Brain microvascular endothelial cell (primary cell): ENCODE measurements at regions not wholly inside any gene's neighbourhood (a gene's known extent, or its start where the extent isn't known, plus 50 kb on each side); places are given as distances from the start of the nearest gene placed in this dataset.

Experiments used
- DNase-seq: peaks from one replicate; pipeline ENCODE4 v3.0.0-alpha.2; 2020
- H3K27ac ChIP-seq: fragments of 250-450 bp; sonication (Bioruptor Pico); 2 replicates; pipeline ENCODE4 v1.5.1; 2020; ENCODE audit warnings: mild to moderate bottlenecking, moderate library complexity
- H3K27me3 ChIP-seq: fragments of 250-450 bp; sonication (Bioruptor Pico); replicated peaks from 2 replicates; pipeline ENCODE4 v1.5.1; 2020; ENCODE audit warnings: mild to moderate bottlenecking
- H3K36me3 ChIP-seq: fragments of 250-450 bp; sonication (Bioruptor Pico); replicated peaks from 2 replicates; pipeline ENCODE4 v1.5.1; 2020; ENCODE audit warnings: mild to moderate bottlenecking
- H3K4me3 ChIP-seq: 2 replicates; pipeline ENCODE4 v1.5.1; 2011; ENCODE audit warnings: low read depth, mild to moderate bottlenecking, control low read depth, low read length, moderate library complexity
- in situ Hi-C: cut with HindIII; loops from 2 replicates; pipeline ENCODE4 v1.10.0; 2017; ENCODE audit warnings: low sequenced_read_pairs, low pct_ligation_motif_present
- TF ChIP-seq, protein P1 (sequence below): IDR thresholded peaks from 2 replicates; pipeline ENCODE4 v1.5.1; 2011; ENCODE audit warnings: low read depth, mild to moderate bottlenecking, moderate library complexity, low read length, control low read depth, inconsistent platforms; ENCODE audit errors: missing control alignments

DNA sequence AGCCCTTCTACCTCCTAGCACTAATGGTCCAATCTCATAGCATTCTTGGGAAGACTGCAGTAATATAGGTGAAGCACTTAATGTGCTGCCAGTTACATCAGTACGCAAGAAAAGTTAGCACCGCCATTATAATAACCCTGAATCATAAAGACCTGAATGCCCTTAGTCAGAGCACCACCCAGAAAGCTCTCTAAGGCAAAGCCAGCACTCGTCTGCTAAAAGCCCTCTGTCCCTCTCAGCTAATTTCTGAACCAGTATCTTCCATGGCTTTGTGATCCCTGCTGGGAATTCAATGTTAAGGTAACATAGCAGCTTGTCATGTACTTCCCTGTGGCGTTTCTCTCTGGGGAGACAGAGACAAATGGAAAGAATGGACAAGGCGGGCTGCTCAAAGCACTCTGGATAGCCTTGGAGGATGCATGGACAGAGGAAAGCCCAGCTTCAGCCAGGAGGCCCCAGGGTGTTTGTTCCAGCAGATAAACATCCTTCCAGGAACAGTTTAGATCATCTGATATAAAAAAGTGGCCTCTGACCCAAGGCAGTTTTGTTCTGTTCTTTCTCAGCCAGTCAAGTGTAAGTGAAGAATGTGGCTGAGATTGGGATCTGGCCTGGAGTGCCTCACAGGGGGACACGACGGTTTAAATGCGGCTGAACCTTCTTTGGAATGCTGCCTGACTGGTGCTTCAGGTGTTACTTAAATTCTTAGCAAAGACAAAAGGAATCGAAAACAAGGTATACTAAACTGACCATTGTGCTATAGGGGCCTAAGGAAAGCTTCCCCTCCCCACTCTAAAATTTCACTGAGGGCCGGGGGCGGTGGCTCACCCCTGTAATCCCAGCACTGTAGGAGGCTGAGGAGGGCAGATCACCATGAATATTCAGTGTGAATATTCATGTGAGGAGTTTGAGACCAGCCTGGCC, 58.1 kb upstream of the VTCN1 start:
- Histone ChIP-seq H3K27ac (no peak overlapping the region), H3K4me3 (no peak overlapping the region), H3K27me3 (no peaks in the 10 kb centered on the region), H3K36me3 (no peaks in the 10 kb centered on the region)
- TF ChIP-seq, protein P1, sequence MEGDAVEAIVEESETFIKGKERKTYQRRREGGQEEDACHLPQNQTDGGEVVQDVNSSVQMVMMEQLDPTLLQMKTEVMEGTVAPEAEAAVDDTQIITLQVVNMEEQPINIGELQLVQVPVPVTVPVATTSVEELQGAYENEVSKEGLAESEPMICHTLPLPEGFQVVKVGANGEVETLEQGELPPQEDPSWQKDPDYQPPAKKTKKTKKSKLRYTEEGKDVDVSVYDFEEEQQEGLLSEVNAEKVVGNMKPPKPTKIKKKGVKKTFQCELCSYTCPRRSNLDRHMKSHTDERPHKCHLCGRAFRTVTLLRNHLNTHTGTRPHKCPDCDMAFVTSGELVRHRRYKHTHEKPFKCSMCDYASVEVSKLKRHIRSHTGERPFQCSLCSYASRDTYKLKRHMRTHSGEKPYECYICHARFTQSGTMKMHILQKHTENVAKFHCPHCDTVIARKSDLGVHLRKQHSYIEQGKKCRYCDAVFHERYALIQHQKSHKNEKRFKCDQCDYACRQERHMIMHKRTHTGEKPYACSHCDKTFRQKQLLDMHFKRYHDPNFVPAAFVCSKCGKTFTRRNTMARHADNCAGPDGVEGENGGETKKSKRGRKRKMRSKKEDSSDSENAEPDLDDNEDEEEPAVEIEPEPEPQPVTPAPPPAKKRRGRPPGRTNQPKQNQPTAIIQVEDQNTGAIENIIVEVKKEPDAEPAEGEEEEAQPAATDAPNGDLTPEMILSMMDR: no peak
- DNase-seq: no peak
- in situ Hi-C loops: no loop called here

DNA sequence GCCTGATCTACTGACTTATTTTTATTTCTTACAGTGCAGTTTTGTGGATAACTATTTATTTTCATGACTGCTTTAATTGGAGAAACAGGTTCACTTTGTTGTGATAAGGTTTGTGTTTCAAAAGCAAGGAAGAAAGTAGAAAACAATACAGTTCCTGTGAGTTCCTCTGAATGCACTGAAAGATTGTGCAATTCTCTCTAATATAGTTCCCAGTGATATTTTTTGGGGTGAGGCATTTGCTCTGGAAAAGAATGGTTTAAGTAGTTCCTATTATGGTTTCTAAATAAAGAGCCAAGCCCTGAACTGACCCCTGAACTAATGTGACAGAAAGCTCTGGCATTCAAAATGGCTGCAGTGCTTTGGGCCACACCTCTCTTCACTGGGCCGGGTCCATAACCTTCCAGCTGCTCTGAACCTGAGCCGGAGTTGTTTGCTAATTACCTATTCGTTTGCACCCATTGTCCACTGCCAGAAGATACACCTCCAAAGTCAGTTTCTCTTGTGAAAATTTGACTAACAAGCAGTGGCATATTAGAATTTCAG, 56.6 kb upstream of the VTCN1 start:
- in situ Hi-C loops: no loop called here
- TF ChIP-seq, protein P1: no peak
- Histone ChIP-seq H3K27ac (no peak overlapping the region), H3K27me3 (no peaks in the 10 kb centered on the region), H3K4me3 (no peak overlapping the region), H3K36me3 (no peaks in the 10 kb centered on the region)
- DNase-seq: no peak

- Histone ChIP-seq H3K27ac (no peak overlapping the region), H3K27me3 (no peaks in the 10 kb centered on the region), H3K36me3 (no peaks in the 10 kb centered on the region), H3K4me3 (no peak overlapping the region)
- in situ Hi-C loops: no loop called here
- TF ChIP-seq, protein P1: no peak
- DNase-seq: no peak
Observed at GRCh38 chr1:117262976-117263375, 52.2 kb upstream of the VTCN1 start.

GRCh38 chr1:117261424-117261785, 50.7 kb upstream of the VTCN1 start:
- H3K27me3 ChIP-seq: no peaks in the 10 kb centered on the region
- no peak for DNase-seq
- in situ Hi-C loops: no loop called here
- H3K27ac ChIP-seq: no peak overlapping the region
- H3K36me3 ChIP-seq: no peaks in the 10 kb centered on the region
- H3K4me3 ChIP-seq: no peak overlapping the region
- TF ChIP-seq, protein P1: no peak

DNA sequence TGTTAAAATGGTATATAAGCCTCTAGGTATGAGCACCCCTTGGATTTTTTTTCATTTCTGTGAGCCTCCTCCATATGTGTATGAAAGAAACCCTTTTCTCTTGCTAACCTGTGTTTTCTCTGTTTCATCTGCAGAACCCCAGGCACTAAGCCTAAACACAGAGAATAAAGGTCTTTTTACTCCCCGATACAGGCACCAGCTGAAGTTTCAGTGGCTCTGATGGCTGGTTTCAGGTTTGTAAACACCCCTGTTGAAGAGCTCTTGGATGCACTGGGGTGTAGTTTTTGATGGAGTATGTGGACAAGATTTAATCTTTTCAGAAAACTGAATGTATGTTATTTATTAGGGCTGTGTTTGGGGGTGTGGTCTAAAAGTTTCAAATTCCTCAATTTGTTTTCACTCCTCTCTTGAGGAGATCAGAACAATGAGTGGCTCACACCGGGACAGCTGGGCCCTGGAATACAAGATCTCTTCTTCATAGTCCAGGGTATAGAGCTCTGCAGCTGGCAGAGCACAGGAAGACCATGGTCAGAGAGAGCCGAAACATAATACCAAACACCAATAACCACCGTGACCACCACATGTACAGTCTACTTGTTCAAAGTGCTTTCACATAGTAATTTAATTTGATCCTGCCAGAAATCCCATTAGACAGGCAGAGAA, 50.2 kb upstream of the VTCN1 start:
- in situ Hi-C loops: no loop called here
- Histone ChIP-seq H3K27me3 (no peaks in the 10 kb centered on the region), H3K36me3 (no peaks in the 10 kb centered on the region), H3K4me3 (no peak overlapping the region), H3K27ac (no peak overlapping the region)
- no peak for DNase-seq
- TF ChIP-seq, protein P1: no peak
